Adrenal gland (tissue), 5 donors: ENCODE measurements at regions not wholly inside any gene's neighbourhood (a gene's known extent, or its start where the extent isn't known, plus 50 kb on each side); places are given as distances from the start of the nearest gene placed in this dataset.

ENCODE experiments used
- POLR2A ChIP-seq, 2 donors: fragments of 450-650 bp; IDR thresholded peaks; one replicate each; pipeline ENCODE4 v1.6.1; 2017; ENCODE audit warnings: antibody characterized with exemption in 2 of 2, mild to moderate bottlenecking in 2 of 2, moderate library complexity in 1 of 2
- TF ChIP-seq, protein P1 (sequence below), 6 experiments: fragments of 450-650 bp in 4 of 6; fragments of 200-600 bp in 2 of 6; sonication (generic) in 1 of 6; IDR thresholded peaks; 1 replicate in 5 of 6; 2 replicates in 1 of 6; pipeline versions ENCODE4 v1.5.1 to v1.8.0; 2016 to 2021; ENCODE audit warnings: antibody characterized with exemption in 6 of 6, mild to moderate bottlenecking in 2 of 6, moderate library complexity in 1 of 6
- donor health status: DM: no; HTN: no; CAD: no.

DNA sequence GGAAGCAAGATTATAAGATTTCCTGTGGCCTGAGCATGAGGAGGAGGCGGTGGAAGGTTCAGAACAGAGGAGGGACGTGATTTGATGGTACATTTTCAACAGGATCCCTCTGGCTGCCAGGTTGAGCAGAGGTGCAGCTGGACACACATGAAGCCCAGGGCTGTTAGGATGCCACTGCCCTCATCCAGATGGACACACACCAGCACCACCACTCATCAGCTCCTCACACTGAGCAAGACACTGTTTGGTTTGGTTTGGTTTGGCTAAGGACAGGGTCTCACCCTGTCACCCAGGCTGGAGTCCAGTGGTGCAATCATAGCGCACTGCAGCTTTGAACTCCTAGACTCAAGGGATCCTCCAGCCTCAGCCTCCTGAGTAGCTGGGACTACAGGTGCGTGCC, 402.6 kb upstream of the C16orf82 start:
- TF ChIP-seq, protein P1, sequence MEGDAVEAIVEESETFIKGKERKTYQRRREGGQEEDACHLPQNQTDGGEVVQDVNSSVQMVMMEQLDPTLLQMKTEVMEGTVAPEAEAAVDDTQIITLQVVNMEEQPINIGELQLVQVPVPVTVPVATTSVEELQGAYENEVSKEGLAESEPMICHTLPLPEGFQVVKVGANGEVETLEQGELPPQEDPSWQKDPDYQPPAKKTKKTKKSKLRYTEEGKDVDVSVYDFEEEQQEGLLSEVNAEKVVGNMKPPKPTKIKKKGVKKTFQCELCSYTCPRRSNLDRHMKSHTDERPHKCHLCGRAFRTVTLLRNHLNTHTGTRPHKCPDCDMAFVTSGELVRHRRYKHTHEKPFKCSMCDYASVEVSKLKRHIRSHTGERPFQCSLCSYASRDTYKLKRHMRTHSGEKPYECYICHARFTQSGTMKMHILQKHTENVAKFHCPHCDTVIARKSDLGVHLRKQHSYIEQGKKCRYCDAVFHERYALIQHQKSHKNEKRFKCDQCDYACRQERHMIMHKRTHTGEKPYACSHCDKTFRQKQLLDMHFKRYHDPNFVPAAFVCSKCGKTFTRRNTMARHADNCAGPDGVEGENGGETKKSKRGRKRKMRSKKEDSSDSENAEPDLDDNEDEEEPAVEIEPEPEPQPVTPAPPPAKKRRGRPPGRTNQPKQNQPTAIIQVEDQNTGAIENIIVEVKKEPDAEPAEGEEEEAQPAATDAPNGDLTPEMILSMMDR (IDR thresholded peaks at IDR 0.05): no peak
- no peak for TF ChIP-seq POLR2A (IDR thresholded peaks at IDR 0.05)
